ENCODE measurements at regions not wholly inside any gene's neighbourhood (a gene's known extent, or its start where the extent isn't known, plus 50 kb on each side); places are given as distances from the start of the nearest gene placed in this dataset.

- ChIA-PET POLR2A (ENCODE audit: unreplicated experiment) (no interaction called here), CTCF (no interaction called here)
- no peak overlapping the region for H3K4me2 ChIP-seq (ENCODE audit: low read depth, low read length)
- no TSS peak for BruUV-seq (replicated peaks)
- H3K36me3 ChIP-seq (ENCODE audit: control insufficient read depth, insufficient read depth, low read length): no peaks in the 10 kb centered on the region
- no peak overlapping the region; the same call in 1 of the 2 replicates for H3K56ac ChIP-seq (ENCODE audit: extremely low read depth, insufficient read depth, low read length)
- no peak overlapping the region for H4K5ac ChIP-seq (ENCODE audit: low read depth, low read length)
- no peak overlapping the region for H2BK5ac ChIP-seq (ENCODE audit: low read depth, low read length, poor library complexity, severe bottlenecking)
- H3K79me1 ChIP-seq (ENCODE audit: low read depth in 1 of 2, low read length in 2 of 2): peaks cover 4 to 6% of the 10 kb centered on the region in 2 experiments; a peak in 2 of 4 replicates
- ATAC-seq (ENCODE audit: low read depth) (no peak), DNase-seq (no peak)
- H2AFZ ChIP-seq (replicated peaks; ENCODE audit: low read length, poor library complexity): no peak overlapping the region
- no CpG with 5 or more reads among the region's 12 CpGs for WGBS, 2 experiments (ENCODE audit: extremely low coverage in 2 of 2, insufficient read length in 1 of 2)
- no peak for TF ChIP-seq CTCF (conservative IDR thresholded peaks at IDR 0.05; ENCODE audit: low read depth, low read length)
- no peak for TF ChIP-seq MXI1 (IDR thresholded peaks at IDR 0.05; ENCODE audit: borderline replicate concordance, low read depth, low read length)
- TF ChIP-seq RAD21 (IDR thresholded peaks at IDR 0.05; ENCODE audit: low read length): no peak
- TF ChIP-seq BHLHE40 (IDR thresholded peaks at IDR 0.05; ENCODE audit: low read depth, low read length): no peak
- H3K14ac ChIP-seq (replicated peaks; ENCODE audit: low read depth, low read length): no peak overlapping the region
- H2BK15ac ChIP-seq (ENCODE audit: low read depth, low read length): no peak overlapping the region
- H3K9me1 ChIP-seq (ENCODE audit: insufficient read depth, low read length): peaks cover 3% of the 10 kb centered on the region; the same call in 1 of the 2 replicates
- peaks cover 10% of the 10 kb centered on the region for H3K4me1 ChIP-seq (ENCODE audit: control insufficient read depth, insufficient read depth, low read length)
- no peak overlapping the region for H4K91ac ChIP-seq (ENCODE audit: insufficient read depth, low read depth, low read length)
- H2BK20ac ChIP-seq (ENCODE audit: low read depth, low read length): peak overlapping the region; percentile 0; the same call in 1 of the 2 replicates
- intact Hi-C loops (cut with micrococcal nuclease) (no loop called here), in situ Hi-C loops (cut with MboI; ENCODE audit: low sequenced_read_pairs) (no loop called here), dilution Hi-C loops (cut with HindIII; ENCODE audit: low sequenced_read_pairs, unreplicated experiment) (no loop called here)
- H3K4me3 ChIP-seq (ENCODE audit: insufficient read depth, low read depth, low read length): no peak overlapping the region
- no peak overlapping the region for H3K4ac ChIP-seq (ENCODE audit: low read depth, low read length)
- no peaks in the 10 kb centered on the region for H3K27me3 ChIP-seq (ENCODE audit: control insufficient read depth, insufficient read depth, low read length)
- no peak overlapping the region for H3K23ac ChIP-seq (ENCODE audit: low read depth, low read length)
- no peak overlapping the region for H2AK5ac ChIP-seq (ENCODE audit: low read depth, low read length)
- no peaks in the 10 kb centered on the region for H3K9me3 ChIP-seq (ENCODE audit: control insufficient read depth, insufficient read depth, low read length)
- H3K18ac ChIP-seq (ENCODE audit: low read depth, low read length): no peak overlapping the region
- H4K20me1 ChIP-seq (ENCODE audit: insufficient read depth, low read length): no peaks in the 10 kb centered on the region
- H3K27ac ChIP-seq (ENCODE audit: insufficient read depth, low read length): no peak overlapping the region
- H3K9ac ChIP-seq (ENCODE audit: low read depth, low read length): no peak overlapping the region
- no peak overlapping the region for H2BK120ac ChIP-seq (ENCODE audit: low read depth, low read length)
- H2AK9ac ChIP-seq (replicated peaks; ENCODE audit: low read depth, low read length, poor library complexity): no peak overlapping the region
- H4K8ac ChIP-seq (ENCODE audit: low read depth in 2 of 2, low read length in 2 of 2): no peak overlapping the region
Measured at GRCh38 chr20:53743607-53744260, 150.1 kb upstream of the ZNF217 start.

All from IMR-90 (cell line).